GM12891 (cell line): ENCODE measurements at regions not wholly inside any gene's neighbourhood (a gene's known extent, or its start where the extent isn't known, plus 50 kb on each side); places are given as distances from the start of the nearest gene placed in this dataset.

Experiments used
- PAX5 ChIP-seq: IDR thresholded peaks from 2 replicates; pipeline ENCODE4 v1.6.1; 2011; ENCODE audit warnings: low read length, moderate library complexity, mild to moderate bottlenecking; ENCODE audit not compliant: insufficient read depth, severe bottlenecking
- POLR2A ChIP-seq: IDR thresholded peaks from 2 replicates; pipeline ENCODE4 v1.6.1; 2011; ENCODE audit warnings: low read depth, low read length, control low read depth
- POLR2AphosphoS5 ChIP-seq: IDR thresholded peaks from 2 replicates; pipeline ENCODE4 v1.6.1; 2011; ENCODE audit warnings: low read depth, low read length, control low read depth
- SPI1 ChIP-seq: IDR thresholded peaks from 2 replicates; pipeline ENCODE4 v1.6.1; 2011; ENCODE audit warnings: low read depth, low read length, control low read depth
- TAF1 ChIP-seq: IDR thresholded peaks from 2 replicates; pipeline ENCODE4 v1.6.1; 2011; ENCODE audit warnings: low read depth, low read length, control low read depth

GRCh38 chr19:30079200-30079599, 137.2 kb downstream of the URI1 start:
- TF ChIP-seq POLR2AphosphoS5, result no peak
- no peak for TF ChIP-seq POLR2A
- no peak for TF ChIP-seq TAF1
- TF ChIP-seq PAX5, result no peak
- TF ChIP-seq SPI1, result no peak
